Thyroid gland (tissue), 4 donors: ENCODE measurements at regions not wholly inside any gene's neighbourhood (a gene's known extent, or its start where the extent isn't known, plus 50 kb on each side); places are given as distances from the start of the nearest gene placed in this dataset.

ENCODE experiments used
- DNase-seq, 2 donors: peaks; one replicate each; pipeline ENCODE4 v3.0.0-alpha.2; 2019
- H3K27ac ChIP-seq, 3 donors: fragments of 200-600 bp; sonication (generic); 1 replicate in 2 of 3; 2 replicates in 1 of 3; pipeline ENCODE4 v1.5.1; 2016 to 2019; ENCODE audit warnings: mild to moderate bottlenecking in 1 of 3, moderate library complexity in 1 of 3
- H3K27me3 ChIP-seq: fragments of 200-600 bp; sonication (generic); one replicate; pipeline ENCODE4 v1.5.1; 2019
- H3K36me3 ChIP-seq, 2 donors: fragments of 200-600 bp; sonication (generic); one replicate each; pipeline ENCODE4 v1.5.1; 2016 to 2019
- H3K4me1 ChIP-seq, 2 donors: fragments of 200-600 bp; sonication (generic); one replicate each; pipeline ENCODE4 v1.5.1; 2017 to 2019
- H3K4me3 ChIP-seq, 3 donors: fragments of 200-600 bp; sonication (generic); replicated peaks in 1 of 3; 1 replicate in 2 of 3; 2 replicates in 1 of 3; pipeline ENCODE4 v1.5.1; 2016; ENCODE audit warnings: mild to moderate bottlenecking in 1 of 3
- H3K9me3 ChIP-seq: fragments of 200-600 bp; sonication (generic); one replicate; pipeline ENCODE4 v1.5.1; 2017
- POLR2A ChIP-seq, 2 donors: fragments of 450-650 bp; IDR thresholded peaks; one replicate each; pipeline ENCODE4 v1.6.1; 2017; ENCODE audit warnings: antibody characterized with exemption in 2 of 2, mild to moderate bottlenecking in 2 of 2, moderate library complexity in 1 of 2
- WGBS, 2 donors: methylation state at CpG; one replicate each; pipeline ENCODE4 v1.1.5; 2017; 5-methylcytosine and 5-hydroxymethylcytosine counted together
- intact Hi-C: fragments of 100-400 bp; cut with DNase I; formaldehyde crosslinking; loops from one replicate; pipeline ENCODE4 v1.15.1; 2023
- TF ChIP-seq, protein P1 (sequence below), 6 experiments: fragments of 200-600 bp in 3 of 6; fragments of 450-650 bp in 3 of 6; sonication (generic) in 3 of 6; IDR thresholded peaks; one replicate each; pipeline ENCODE4 v1.5.1; 2016 to 2019; ENCODE audit warnings: antibody characterized with exemption in 6 of 6, mild to moderate bottlenecking in 2 of 6, inconsistent platforms in 1 of 6, moderate library complexity in 1 of 6

DNA sequence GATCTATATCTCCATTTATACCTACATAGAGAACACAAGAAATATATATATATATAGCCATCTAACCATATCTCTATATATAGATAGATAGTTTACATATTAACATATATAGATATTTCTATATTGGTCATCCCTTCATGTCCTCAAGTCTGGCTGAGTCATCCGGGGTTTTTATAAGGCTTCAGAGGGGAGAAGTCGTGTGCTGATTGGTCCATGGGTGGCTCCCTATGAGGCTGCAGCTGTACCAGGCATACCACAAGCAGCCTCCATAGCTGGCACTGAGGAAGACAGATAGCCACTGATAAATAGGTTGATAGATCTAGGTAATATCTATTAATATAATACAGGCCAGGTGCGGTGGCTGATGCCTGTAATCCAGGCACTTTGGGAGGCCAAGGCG lies 618.3 kb upstream of the SETBP1 start:
- H3K9me3 ChIP-seq = no peaks in the 10 kb centered on the region
- no peaks in the 10 kb centered on the region for H3K27me3 ChIP-seq
- WGBS, 2 donors = 96 to 97% methylated on average over 4 of the region's 4 CpGs
- no peak for DNase-seq
- no peak overlapping the region for H3K4me3 ChIP-seq
- TF ChIP-seq, protein P1, sequence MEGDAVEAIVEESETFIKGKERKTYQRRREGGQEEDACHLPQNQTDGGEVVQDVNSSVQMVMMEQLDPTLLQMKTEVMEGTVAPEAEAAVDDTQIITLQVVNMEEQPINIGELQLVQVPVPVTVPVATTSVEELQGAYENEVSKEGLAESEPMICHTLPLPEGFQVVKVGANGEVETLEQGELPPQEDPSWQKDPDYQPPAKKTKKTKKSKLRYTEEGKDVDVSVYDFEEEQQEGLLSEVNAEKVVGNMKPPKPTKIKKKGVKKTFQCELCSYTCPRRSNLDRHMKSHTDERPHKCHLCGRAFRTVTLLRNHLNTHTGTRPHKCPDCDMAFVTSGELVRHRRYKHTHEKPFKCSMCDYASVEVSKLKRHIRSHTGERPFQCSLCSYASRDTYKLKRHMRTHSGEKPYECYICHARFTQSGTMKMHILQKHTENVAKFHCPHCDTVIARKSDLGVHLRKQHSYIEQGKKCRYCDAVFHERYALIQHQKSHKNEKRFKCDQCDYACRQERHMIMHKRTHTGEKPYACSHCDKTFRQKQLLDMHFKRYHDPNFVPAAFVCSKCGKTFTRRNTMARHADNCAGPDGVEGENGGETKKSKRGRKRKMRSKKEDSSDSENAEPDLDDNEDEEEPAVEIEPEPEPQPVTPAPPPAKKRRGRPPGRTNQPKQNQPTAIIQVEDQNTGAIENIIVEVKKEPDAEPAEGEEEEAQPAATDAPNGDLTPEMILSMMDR (IDR thresholded peaks at IDR 0.05) = no peak
- no peak for TF ChIP-seq POLR2A (IDR thresholded peaks at IDR 0.05)
- intact Hi-C loops = no loop called here
- H3K36me3 ChIP-seq = no peaks in the 10 kb centered on the region
- H3K27ac ChIP-seq = no peak overlapping the region
- no peaks in the 10 kb centered on the region for H3K4me1 ChIP-seq

DNA sequence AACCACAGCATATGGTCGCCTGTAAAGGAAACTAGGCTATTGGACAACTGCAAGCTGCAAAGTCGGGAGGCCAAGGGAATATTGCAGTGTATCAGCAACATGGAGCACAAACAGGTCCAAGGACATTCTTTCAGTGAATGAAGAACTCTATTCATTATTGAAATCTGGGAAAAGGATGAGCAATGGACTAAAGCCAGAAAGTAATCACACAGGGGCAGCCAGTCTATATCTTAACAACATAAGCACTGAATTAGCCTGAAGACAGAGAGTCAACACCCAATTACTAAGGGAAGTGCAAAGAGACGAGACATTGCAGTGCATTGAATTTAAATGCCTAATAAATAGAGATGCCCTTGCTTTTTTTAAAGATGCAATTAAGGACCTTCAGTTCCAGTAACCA lies 615.5 kb upstream of the SETBP1 start:
- DNase-seq = no peak
- intact Hi-C loops = no loop called here
- Histone ChIP-seq H3K4me1 (no peaks in the 10 kb centered on the region), H3K27ac (no peak overlapping the region), H3K4me3 (no peak overlapping the region), H3K9me3 (no peaks in the 10 kb centered on the region), H3K36me3 (no peaks in the 10 kb centered on the region), H3K27me3 (no peaks in the 10 kb centered on the region)
- TF ChIP-seq, protein P1 (IDR thresholded peaks at IDR 0.05) = no peak
- TF ChIP-seq POLR2A (IDR thresholded peaks at IDR 0.05) = no peak
- WGBS, 2 donors = 80 to 86% methylated on average over 3 of the region's 3 CpGs

DNA sequence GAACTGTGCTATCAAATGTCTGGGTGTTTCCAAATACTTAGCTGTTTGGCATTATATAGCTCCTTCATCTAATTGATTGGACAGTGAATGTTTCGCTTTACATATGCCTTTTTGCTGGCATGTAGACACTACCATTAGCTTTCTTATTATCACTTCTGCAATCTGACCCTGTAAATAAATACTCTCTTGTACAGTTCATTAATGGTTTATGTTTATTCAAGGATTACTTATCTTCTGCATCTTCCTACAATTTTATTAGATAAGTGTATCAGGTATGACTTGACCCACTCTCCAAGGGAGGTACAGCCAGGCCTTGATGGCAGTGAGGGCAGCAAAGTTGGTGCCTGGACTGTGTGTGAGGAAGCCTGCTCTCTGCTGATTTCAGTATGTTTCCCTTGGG lies 614.1 kb upstream of the SETBP1 start:
- TF ChIP-seq, protein P1 (IDR thresholded peaks at IDR 0.05) = no peak
- TF ChIP-seq POLR2A (IDR thresholded peaks at IDR 0.05) = no peak
- Histone ChIP-seq H3K9me3 (no peaks in the 10 kb centered on the region), H3K4me3 (no peak overlapping the region), H3K27me3 (no peaks in the 10 kb centered on the region), H3K27ac (no peak overlapping the region), H3K4me1 (no peaks in the 10 kb centered on the region), H3K36me3 (no peaks in the 10 kb centered on the region)
- WGBS, 2 donors = 91 to 100% methylated on average over 1 of the region's 1 CpG
- no peak for DNase-seq
- intact Hi-C loops = no loop called here

DNA sequence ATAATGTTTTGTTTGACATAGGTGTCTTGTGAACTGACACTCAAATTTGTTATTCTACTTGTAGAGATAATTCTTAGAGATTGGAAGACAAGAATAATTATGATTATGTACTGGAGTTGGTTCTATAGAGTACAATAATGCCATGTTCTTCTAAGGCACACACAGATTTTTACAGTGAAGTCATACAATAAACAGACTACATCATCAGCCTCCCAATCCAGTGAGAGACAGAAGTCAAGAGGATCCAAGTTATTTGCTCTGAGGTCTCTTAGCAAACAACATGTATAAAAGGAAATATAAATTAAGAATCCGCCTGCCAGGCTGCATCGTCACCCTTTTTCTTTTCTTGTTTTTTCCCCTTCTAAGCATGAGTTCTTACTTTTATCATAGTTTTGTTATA lies 613.5 kb upstream of the SETBP1 start:
- no peaks in the 10 kb centered on the region for H3K27me3 ChIP-seq
- H3K4me1 ChIP-seq = no peaks in the 10 kb centered on the region
- WGBS, 2 donors = 94 to 97% methylated on average over 2 of the region's 2 CpGs
- TF ChIP-seq, protein P1 (IDR thresholded peaks at IDR 0.05) = no peak
- TF ChIP-seq POLR2A (IDR thresholded peaks at IDR 0.05) = no peak
- intact Hi-C loops = no loop called here
- H3K27ac ChIP-seq = no peak overlapping the region
- no peak for DNase-seq
- no peak overlapping the region for H3K4me3 ChIP-seq
- no peaks in the 10 kb centered on the region for H3K9me3 ChIP-seq
- no peaks in the 10 kb centered on the region for H3K36me3 ChIP-seq

DNA sequence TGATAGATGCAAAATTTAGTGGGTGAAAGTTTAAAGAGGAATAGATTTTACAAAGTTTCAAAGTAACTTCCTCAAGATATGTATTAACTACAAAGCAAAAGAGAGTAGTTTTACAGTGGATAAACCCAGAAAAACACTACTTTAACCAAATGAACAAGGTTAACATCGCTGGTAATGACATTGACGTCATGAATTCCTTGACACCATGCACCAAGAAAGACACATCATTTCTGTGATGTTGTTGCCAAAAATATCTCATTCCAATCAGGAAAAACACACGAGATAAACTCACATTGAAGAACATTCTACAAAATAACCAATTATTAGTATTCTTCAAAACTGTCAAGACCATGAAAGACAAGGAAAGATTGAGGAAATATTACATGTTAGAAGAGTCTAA lies 605.6 kb upstream of the SETBP1 start:
- no peaks in the 10 kb centered on the region for H3K4me1 ChIP-seq
- 75% methylated on average over 3 of the region's 3 CpGs for WGBS, 2 donors
- no peaks in the 10 kb centered on the region for H3K9me3 ChIP-seq
- H3K27ac ChIP-seq = no peak overlapping the region
- no peaks in the 10 kb centered on the region for H3K36me3 ChIP-seq
- no peak overlapping the region for H3K4me3 ChIP-seq
- intact Hi-C loops = no loop called here
- H3K27me3 ChIP-seq = no peaks in the 10 kb centered on the region
- TF ChIP-seq, protein P1 (IDR thresholded peaks at IDR 0.05) = no peak
- no peak for TF ChIP-seq POLR2A (IDR thresholded peaks at IDR 0.05)
- DNase-seq = no peak
